DOHH2 (cell line): ENCODE measurements at regions not wholly inside any gene's neighbourhood (a gene's known extent, or its start where the extent isn't known, plus 50 kb on each side); places are given as distances from the start of the nearest gene placed in this dataset.

Experiments used
- H3F3A ChIP-seq: fragments of 200-600 bp; sonication (generic), shearing (Covaris generic); 2 replicates; pipeline ENCODE4 v1.6.0; 2016; ENCODE audit warnings: antibody characterized with exemption, mild to moderate bottlenecking; ENCODE audit not compliant: control insufficient read depth, insufficient read depth
- H3K27ac ChIP-seq: fragments of 200-600 bp; sonication (generic); 2 replicates; pipeline ENCODE4 v1.5.1; 2014; ENCODE audit warnings: low read depth, mild to moderate bottlenecking, low read length, moderate library complexity
- H3K27me3 ChIP-seq: fragments of 200-600 bp; sonication (generic); 2 replicates; pipeline ENCODE4 v1.6.1; 2014; ENCODE audit warnings: mild to moderate bottlenecking, low read length, mixed read lengths; ENCODE audit not compliant: control insufficient read depth
- H3K36me3 ChIP-seq: fragments of 200-600 bp; sonication (generic); 2 replicates; pipeline ENCODE4 v1.6.1; 2014; ENCODE audit warnings: mild to moderate bottlenecking, low read length, moderate library complexity, mixed read lengths; ENCODE audit not compliant: control insufficient read depth
- H3K4me1 ChIP-seq: fragments of 200-600 bp; sonication (generic); 2 replicates; pipeline ENCODE4 v1.6.1; 2014; ENCODE audit warnings: mild to moderate bottlenecking, low read length, mixed read lengths; ENCODE audit not compliant: control insufficient read depth
- H3K4me2 ChIP-seq: fragments of 200-600 bp; sonication (generic); 2 replicates; pipeline ENCODE4 v1.6.0; 2014; ENCODE audit warnings: mild to moderate bottlenecking, low read length, moderate library complexity
- H3K4me3 ChIP-seq: fragments of 200-600 bp; sonication (generic); 2 replicates; pipeline ENCODE4 v1.5.1; 2014; ENCODE audit warnings: mild to moderate bottlenecking, low read length, mixed read lengths
- H3K79me2 ChIP-seq: fragments of 200-600 bp; sonication (generic); 2 replicates; pipeline ENCODE4 v1.6.1; 2014; ENCODE audit warnings: mild to moderate bottlenecking, low read length, mixed read lengths; ENCODE audit not compliant: control insufficient read depth
- H3K9me2 ChIP-seq: fragments of 200-600 bp; sonication (generic); replicated peaks from 2 replicates; pipeline ENCODE4 v1.6.1; 2014; ENCODE audit warnings: mild to moderate bottlenecking, low read length, mixed read lengths; ENCODE audit not compliant: control insufficient read depth
- H3K9me3 ChIP-seq: fragments of 200-600 bp; sonication (generic); 2 replicates; pipeline ENCODE4 v1.6.1; 2014; ENCODE audit warnings: antibody characterized with exemption, low read length, mixed read lengths; ENCODE audit not compliant: control insufficient read depth, insufficient read depth
- H4K20me1 ChIP-seq: fragments of 200-600 bp; sonication (generic); 2 replicates; pipeline ENCODE4 v1.6.0; 2014; ENCODE audit warnings: low read depth, mild to moderate bottlenecking, antibody characterized with exemption, low read length, moderate library complexity; ENCODE audit not compliant: control insufficient read depth, insufficient read depth
- EZH2phosphoT487 ChIP-seq: fragments of 200-600 bp; sonication (generic); IDR thresholded peaks from 2 replicates; pipeline ENCODE4 v1.6.1; 2017; ENCODE audit warnings: borderline replicate concordance, mild to moderate bottlenecking, antibody characterized with exemption, low read length, moderate library complexity, mixed read lengths
- TF ChIP-seq, protein P1 (sequence below): fragments of 200-600 bp; sonication (generic); IDR thresholded peaks from one replicate; pipeline ENCODE4 v1.5.1; 2014; ENCODE audit warnings: antibody characterized with exemption, mild to moderate bottlenecking, low read depth, low read length; ENCODE audit not compliant: poor library complexity, severe bottlenecking

DNA sequence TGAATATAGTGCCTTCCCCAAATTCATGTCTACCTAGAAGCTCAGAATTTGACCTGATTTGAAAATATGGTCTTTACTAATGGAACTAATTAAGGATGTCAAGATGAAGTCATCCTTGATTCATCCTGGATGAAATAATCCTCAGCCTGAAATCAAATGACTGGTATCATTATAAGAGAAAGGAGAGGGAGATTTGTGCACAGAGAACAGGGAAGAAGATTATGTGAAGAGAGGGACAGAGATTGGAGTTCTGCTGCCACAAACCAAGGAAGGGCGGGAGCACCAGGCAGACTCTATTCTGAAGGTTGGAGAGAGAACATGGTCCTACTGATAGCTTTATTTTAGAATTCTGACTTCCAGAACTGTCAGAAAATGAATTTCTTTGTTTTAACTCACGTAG lies 680.9 kb upstream of the AADAT start:
- Histone ChIP-seq H3K9me3 (no peaks in the 10 kb centered on the region), H3K27me3 (no peaks in the 10 kb centered on the region), H3K79me2 (no peaks in the 10 kb centered on the region), H3F3A (no peaks in the 10 kb centered on the region), H3K4me2 (no peak overlapping the region), H3K4me1 (no peaks in the 10 kb centered on the region), H3K4me3 (no peak overlapping the region), H3K27ac (no peak overlapping the region), H3K36me3 (no peaks in the 10 kb centered on the region), H4K20me1 (no peaks in the 10 kb centered on the region), H3K9me2 (no peaks in the 10 kb centered on the region)
- TF ChIP-seq, protein P1, sequence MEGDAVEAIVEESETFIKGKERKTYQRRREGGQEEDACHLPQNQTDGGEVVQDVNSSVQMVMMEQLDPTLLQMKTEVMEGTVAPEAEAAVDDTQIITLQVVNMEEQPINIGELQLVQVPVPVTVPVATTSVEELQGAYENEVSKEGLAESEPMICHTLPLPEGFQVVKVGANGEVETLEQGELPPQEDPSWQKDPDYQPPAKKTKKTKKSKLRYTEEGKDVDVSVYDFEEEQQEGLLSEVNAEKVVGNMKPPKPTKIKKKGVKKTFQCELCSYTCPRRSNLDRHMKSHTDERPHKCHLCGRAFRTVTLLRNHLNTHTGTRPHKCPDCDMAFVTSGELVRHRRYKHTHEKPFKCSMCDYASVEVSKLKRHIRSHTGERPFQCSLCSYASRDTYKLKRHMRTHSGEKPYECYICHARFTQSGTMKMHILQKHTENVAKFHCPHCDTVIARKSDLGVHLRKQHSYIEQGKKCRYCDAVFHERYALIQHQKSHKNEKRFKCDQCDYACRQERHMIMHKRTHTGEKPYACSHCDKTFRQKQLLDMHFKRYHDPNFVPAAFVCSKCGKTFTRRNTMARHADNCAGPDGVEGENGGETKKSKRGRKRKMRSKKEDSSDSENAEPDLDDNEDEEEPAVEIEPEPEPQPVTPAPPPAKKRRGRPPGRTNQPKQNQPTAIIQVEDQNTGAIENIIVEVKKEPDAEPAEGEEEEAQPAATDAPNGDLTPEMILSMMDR = no peak
- TF ChIP-seq EZH2phosphoT487 = no peak

DNA sequence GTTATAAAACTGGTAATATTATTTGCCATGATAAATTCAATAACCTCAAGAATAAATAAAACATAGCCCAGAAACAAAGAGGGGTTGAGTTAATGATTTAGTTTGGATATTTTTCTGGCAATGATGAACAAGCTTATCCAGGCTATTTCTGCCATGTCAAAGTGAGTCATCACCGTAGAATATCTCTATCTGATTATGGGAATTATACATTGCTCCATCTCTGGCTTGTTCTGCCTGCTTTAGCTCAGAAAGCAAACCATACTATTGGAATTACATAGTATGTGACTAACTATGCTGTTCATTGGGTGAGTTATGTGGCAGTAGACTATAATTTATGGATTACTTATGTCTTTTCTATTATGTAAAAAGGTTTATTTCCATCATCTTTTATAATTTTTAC lies 680.1 kb upstream of the AADAT start:
- Histone ChIP-seq H3K27me3 (no peaks in the 10 kb centered on the region), H3K9me3 (no peaks in the 10 kb centered on the region), H3K4me1 (no peaks in the 10 kb centered on the region), H3K4me3 (no peak overlapping the region), H3K36me3 (no peaks in the 10 kb centered on the region), H3K79me2 (no peaks in the 10 kb centered on the region), H3K27ac (no peak overlapping the region), H3K4me2 (no peak overlapping the region), H4K20me1 (no peaks in the 10 kb centered on the region), H3K9me2 (no peaks in the 10 kb centered on the region), H3F3A (no peaks in the 10 kb centered on the region)
- TF ChIP-seq, protein P1 = no peak
- TF ChIP-seq EZH2phosphoT487 = no peak

DNA sequence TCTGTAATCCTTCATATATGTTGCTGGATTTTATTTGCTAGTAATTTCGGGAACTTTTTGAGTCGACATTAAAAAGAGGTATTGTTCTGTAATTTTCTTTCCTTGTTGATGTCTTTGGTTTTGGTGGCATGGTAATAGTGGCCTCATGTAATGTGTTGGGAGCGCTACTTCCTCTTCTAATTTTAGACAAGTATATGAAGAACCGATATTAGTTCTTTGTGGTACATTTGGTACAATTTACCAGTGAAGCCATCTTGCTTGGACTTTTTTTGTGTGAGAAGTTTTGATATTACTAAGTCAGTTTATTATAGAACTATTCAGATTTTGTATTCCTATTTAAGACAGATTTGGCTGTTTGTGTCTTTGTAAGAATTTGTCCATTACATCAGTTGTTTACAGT lies 669.2 kb upstream of the AADAT start:
- Histone ChIP-seq H3K9me3 (no peaks in the 10 kb centered on the region), H4K20me1 (no peaks in the 10 kb centered on the region), H3K36me3 (no peaks in the 10 kb centered on the region), H3K4me2 (no peak overlapping the region), H3K27ac (no peak overlapping the region), H3F3A (no peaks in the 10 kb centered on the region), H3K9me2 (no peaks in the 10 kb centered on the region), H3K27me3 (no peaks in the 10 kb centered on the region), H3K79me2 (no peaks in the 10 kb centered on the region), H3K4me1 (no peaks in the 10 kb centered on the region), H3K4me3 (no peak overlapping the region)
- TF ChIP-seq, protein P1 = no peak
- TF ChIP-seq EZH2phosphoT487 = no peak

DNA sequence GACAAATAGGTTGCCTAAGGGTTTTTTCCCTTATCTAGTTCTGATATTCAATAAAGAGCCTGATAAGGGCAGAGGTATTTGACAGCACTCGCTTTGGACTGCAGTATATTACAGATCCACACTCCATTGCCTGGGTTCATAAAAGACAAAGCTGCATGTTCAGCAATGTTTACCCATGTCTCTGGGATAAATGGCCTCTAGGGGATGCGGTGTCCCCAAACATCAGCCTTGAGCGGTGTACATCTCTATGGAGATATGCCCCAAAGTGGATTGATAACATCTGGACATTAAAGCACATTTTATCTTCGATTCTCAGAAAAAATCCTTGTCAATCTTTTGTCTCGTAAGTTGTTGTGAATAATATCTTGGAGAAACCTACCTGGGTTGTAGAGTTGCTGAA lies 660.8 kb upstream of the AADAT start:
- TF ChIP-seq, protein P1 = no peak
- TF ChIP-seq EZH2phosphoT487 = no peak
- H3K9me3 ChIP-seq = no peaks in the 10 kb centered on the region

More for the DNA sequence above, 660.8 kb upstream of the AADAT start:
- Histone ChIP-seq H3F3A (no peaks in the 10 kb centered on the region), H3K27me3 (no peaks in the 10 kb centered on the region), H3K79me2 (no peaks in the 10 kb centered on the region), H3K9me2 (no peaks in the 10 kb centered on the region), H3K36me3 (no peaks in the 10 kb centered on the region), H3K4me2 (no peak overlapping the region), H4K20me1 (no peaks in the 10 kb centered on the region), H3K27ac (no peak overlapping the region), H3K4me3 (no peak overlapping the region), H3K4me1 (no peaks in the 10 kb centered on the region)
